Spleen (tissue), 7 donors: ENCODE measurements at regions not wholly inside any gene's neighbourhood (a gene's known extent, or its start where the extent isn't known, plus 50 kb on each side); places are given as distances from the start of the nearest gene placed in this dataset.

ENCODE experiments used
- POLR2A ChIP-seq, 3 donors: fragments of 450-650 bp; IDR thresholded peaks; one replicate each; pipeline ENCODE4 v1.5.1; 2017; ENCODE audit warnings: antibody characterized with exemption in 3 of 3, mild to moderate bottlenecking in 1 of 3
- POLR2AphosphoS5 ChIP-seq, 3 donors: sonication (generic); formaldehyde crosslinking; IDR thresholded peaks; one replicate each; pipeline ENCODE4 v1.5.1; 2017; ENCODE audit warnings: antibody characterized with exemption in 3 of 3
- TF ChIP-seq, protein P1 (sequence below), 11 experiments: fragments of 200-600 bp in 7 of 11; fragments of 450-650 bp in 4 of 11; sonication (generic) in 4 of 11; IDR thresholded peaks in 8 of 11; conservative IDR thresholded peaks in 3 of 11; 1 replicate in 7 of 11; 2 replicates in 4 of 11; pipeline versions ENCODE4 v1.4.0 to v1.8.0; 2016 to 2021; ENCODE audit warnings: antibody characterized with exemption in 11 of 11, inconsistent platforms in 4 of 11, mild to moderate bottlenecking in 1 of 11
- donor health status: DM: no; HTN: no; CAD: no; lungs with moderate emphysema.
- donor health status: DM: no; HTN: no; CAD: no.
- donor health status: DM: no; HTN: no; CAD: no.

DNA sequence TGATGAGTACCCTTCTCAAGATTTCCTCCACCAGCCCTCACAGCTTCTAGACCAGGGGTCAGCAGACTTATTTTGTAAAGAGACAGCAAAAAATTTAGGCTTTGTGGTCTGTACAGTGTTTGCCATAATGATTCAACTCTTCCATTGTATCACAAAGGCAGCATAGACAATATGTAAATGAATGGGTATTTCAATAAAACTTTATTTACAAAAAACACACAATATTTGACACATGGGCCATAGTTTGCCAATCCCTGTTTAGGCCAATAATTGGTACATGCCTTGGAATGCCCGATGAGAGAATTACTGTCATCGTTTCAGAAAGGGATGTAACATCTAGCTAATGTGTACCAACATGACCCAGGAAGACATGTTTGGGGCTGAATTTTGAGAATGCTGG, 178.9 kb upstream of the GALNT2 start:
- TF ChIP-seq, protein P1, sequence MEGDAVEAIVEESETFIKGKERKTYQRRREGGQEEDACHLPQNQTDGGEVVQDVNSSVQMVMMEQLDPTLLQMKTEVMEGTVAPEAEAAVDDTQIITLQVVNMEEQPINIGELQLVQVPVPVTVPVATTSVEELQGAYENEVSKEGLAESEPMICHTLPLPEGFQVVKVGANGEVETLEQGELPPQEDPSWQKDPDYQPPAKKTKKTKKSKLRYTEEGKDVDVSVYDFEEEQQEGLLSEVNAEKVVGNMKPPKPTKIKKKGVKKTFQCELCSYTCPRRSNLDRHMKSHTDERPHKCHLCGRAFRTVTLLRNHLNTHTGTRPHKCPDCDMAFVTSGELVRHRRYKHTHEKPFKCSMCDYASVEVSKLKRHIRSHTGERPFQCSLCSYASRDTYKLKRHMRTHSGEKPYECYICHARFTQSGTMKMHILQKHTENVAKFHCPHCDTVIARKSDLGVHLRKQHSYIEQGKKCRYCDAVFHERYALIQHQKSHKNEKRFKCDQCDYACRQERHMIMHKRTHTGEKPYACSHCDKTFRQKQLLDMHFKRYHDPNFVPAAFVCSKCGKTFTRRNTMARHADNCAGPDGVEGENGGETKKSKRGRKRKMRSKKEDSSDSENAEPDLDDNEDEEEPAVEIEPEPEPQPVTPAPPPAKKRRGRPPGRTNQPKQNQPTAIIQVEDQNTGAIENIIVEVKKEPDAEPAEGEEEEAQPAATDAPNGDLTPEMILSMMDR (IDR thresholded peaks at IDR 0.05 in 8 of 11, conservative IDR thresholded peaks at IDR 0.05 in 3 of 11) = no peak
- TF ChIP-seq POLR2AphosphoS5 (IDR thresholded peaks at IDR 0.05) = no peak
- TF ChIP-seq POLR2A (IDR thresholded peaks at IDR 0.05) = no peak
